DMS153 treated with DMSO at 0.1 percent for 48 hours (cell line): ENCODE measurements at regions not wholly inside any gene's neighbourhood (a gene's known extent, or its start where the extent isn't known, plus 50 kb on each side); places are given as distances from the start of the nearest gene placed in this dataset.
"Not testable (repeated sequence)": the region's sequence is repeated elsewhere in the genome, so short reads cannot be mapped to it uniquely, and the experiment has no call there.

Experiments used
- DNase-seq: peaks from one replicate; lab custom pipeline; 2025; ENCODE audit not compliant: unreplicated experiment; lab: John Stamatoyannopoulos, UW

DNA sequence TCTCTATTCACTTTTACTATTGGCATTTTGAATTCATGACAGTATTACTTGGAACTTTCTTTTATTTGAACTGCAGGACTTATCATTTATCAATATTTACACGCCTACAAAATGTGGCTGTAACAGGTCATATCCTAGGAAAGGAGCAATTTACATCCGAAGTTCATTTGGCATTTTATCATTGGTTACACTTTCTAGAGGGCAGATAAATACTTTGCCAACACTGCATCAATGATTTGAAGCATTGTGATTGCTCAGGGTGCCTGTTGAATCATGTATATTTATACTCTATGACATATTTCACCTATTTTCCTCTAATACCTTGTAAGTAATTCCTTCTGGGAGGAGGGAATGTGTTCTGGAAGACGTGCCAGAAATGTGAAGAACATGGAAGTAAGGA, 136.7 kb downstream of the MID1IP1 start:
- no peak for DNase-seq

DNA sequence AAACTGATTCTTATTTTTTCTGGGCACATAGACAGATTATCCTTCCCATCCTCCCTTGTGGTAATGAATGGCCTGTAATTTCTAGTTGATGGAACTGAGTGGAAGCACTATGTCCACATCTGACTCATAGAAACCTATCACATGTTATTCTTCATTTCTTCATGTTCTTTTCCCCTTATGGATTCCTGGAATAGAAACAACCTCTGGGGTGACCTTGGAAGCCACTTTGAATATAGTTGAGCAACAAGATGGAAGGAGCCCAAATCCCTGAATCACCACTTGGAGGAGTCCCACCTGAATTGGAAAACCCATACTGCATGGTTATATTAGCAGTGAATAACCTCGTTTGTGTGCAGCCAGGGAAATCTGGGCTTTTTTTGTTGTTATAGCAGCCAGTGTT, 137.8 kb downstream of the MID1IP1 start:
- DNase-seq, result no peak

DNA sequence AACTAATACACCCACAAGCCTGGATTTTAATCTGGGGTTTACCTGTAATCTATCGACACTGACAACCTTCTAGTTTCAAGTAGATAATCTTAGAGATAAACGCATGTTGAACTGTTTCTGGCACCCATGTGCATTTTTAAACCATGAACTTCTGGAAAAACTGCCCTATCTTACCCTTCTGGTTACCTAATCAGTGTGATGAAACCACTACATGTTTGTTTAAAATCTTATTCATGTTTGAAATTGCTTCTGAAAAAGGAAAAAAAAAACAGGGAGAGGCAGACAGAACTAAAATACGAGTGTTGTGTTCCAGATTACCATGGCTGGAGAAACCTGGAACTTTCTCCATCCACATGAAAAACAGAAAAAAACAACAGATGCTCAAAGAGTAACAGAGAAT, 139.3 kb downstream of the MID1IP1 start:
- no peak for DNase-seq

- no peak for DNase-seq
Measured at GRCh38 chrX:38941675-38942074, 140.4 kb downstream of the MID1IP1 start.

GRCh38 chrX:38943120-38943519, 141.9 kb downstream of the MID1IP1 start:
- DNase-seq, result no peak

- DNase-seq, result no peak
Measured at GRCh38 chrX:38948046-38948445, 146.8 kb downstream of the MID1IP1 start.

- DNase-seq, result no peak
Measured at GRCh38 chrX:38954520-38954919, 153.3 kb downstream of the MID1IP1 start.

GRCh38 chrX:38959736-38960135, 158.5 kb downstream of the MID1IP1 start:
- DNase-seq, result no peak

- no peak for DNase-seq
Measured at GRCh38 chrX:38960137-38960536, 158.9 kb downstream of the MID1IP1 start.

DNA sequence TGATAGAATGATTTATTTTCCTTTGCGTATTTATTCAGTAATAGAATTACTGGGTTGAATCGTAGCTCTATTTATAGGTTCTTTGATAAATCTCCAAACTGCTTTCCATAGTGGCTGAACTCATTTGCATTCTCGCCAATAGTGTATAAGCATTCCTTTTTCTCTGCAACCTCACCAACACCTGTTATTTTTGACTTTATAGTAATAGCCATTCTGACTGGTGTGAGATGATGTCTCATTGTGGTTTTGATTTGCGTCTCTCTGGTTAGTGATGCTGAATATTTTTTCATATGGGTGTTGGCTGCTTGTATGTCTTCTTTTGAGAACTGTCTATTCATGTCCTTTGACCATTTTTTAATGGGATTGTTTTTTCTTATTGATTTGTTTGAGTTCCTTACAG, 160.7 kb downstream of the MID1IP1 start:
- DNase-seq, result no peak

- not testable (repeated sequence) for DNase-seq
Measured at GRCh38 chrX:38963244-38963643, 162.0 kb downstream of the MID1IP1 start.

DNA sequence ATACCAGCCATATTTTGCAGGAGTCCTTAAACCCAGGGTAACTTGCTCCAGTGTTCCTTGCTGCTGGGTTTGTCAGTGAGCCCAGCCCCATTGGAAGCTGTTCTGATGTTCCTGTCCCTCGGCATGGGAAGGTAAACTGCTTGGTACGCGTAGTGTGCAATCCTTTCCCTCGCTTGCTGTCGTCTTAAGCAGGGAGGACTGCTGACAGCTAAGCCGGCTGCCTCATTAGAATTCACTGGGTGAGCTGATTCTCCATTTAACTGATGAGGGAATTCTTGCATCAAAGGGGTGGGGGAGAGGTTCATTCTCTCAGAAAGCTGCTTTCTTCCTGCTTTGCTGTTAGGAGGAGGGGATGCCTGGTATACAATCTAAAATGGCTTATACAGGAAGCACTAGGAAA, 164.6 kb downstream of the MID1IP1 start:
- DNase-seq, result no peak

DNA sequence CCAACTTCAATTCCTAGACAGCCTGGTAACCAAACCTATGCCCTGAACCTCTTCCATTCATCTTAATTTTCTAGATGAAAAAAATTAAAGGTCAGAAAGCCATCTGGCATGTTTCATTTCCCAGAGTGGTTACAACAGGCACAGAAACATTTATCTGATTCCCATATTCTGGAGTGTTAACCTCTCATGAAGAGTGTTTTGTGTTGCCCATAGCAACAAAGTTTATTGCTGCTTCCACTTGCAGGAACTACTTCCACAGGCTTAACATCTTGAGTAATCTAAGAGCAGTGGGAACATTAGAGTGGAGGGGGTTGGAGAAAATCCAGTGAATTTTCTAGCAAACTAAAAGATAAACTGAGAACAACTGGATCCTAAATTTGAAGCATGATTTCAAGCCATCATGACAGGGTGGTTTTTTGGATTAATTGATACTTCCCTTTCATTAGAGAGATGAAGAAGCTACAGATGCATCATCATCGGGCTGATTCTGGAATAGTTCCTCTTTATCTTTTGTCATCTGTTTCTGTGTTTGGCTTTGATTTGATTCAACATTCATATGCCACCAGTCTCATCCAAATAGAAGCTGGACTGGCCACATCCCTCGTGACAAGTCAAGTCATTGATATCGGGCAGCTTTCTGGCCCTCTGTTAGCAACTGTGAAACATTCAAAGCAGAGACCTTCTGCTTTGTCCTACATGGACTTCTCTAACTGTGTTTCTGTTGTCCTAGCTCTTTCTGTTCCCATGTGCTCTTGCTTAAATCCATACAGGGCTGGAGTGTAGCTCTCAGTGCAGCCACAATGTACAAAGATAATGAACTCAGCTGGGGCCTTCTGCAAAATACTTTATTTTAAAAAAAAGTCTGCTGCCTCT, 167.3 kb downstream of the MID1IP1 start:
- DNase-seq, result no peak

DNA sequence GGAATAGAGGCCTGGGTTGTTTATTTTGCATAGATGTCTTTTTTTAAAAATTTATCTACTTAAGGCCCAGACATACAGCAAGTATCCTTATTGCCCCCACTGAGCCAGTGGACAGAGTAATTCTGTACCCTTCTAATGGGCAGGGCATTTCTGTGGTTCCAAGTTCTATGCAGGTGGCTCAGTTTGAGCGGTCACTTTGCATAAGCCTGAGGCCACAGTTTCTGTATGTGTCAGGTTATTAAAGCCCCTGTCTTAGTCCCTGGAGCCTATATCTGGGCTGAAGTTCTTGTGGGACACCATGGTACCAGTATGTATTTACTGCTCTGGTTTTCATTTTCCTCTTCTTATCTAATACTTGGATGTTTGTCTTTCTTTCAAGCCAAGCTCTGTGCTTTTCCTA, 168.8 kb downstream of the MID1IP1 start:
- no peak for DNase-seq

GRCh38 chrX:38970845-38971244, 169.6 kb downstream of the MID1IP1 start:
- DNase-seq, result no peak

DNA sequence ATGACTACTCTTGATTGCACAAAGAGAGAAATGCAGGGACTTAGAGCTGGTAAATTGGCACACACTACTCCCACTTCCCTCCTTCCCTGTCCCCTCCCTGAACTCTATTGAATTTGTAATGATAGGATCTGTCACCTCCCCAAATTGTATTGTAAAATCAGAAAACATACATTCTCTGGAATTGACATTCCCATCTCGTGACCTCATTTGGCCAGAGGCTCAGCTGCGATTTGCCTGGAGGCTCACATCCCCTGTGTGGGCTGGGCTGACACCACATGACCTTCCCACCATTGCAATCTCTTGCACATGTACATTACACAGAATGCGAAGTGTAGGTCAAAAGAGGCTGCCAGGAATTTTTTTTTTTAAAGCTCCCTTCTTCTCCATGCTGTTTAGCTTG, 172.1 kb downstream of the MID1IP1 start:
- no peak for DNase-seq

DNA sequence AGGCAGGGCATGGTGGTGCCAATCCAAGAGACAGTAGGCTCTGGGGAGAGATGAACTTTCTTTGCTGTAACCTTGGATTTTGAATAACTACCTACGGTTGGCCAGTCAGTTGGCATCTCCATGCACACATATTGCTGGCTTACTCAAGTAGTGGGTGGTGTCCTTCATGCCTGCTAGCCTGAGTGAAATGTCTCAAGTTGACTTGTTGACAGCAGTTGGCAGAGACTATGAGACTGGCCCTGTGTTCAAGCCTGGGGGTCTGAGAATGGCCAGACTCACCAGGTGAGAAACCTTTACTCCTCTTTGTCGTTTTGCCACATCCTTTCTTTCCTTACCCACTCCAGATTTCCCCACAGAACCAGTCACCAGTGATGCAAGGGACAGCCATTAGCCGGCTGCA, 173.3 kb downstream of the MID1IP1 start:
- DNase-seq, result no peak

- DNase-seq, result no peak
Measured at GRCh38 chrX:38975368-38975942, 174.2 kb downstream of the MID1IP1 start.

- no peak for DNase-seq
Measured at GRCh38 chrX:38982370-38982769, 181.1 kb downstream of the MID1IP1 start.

DNA sequence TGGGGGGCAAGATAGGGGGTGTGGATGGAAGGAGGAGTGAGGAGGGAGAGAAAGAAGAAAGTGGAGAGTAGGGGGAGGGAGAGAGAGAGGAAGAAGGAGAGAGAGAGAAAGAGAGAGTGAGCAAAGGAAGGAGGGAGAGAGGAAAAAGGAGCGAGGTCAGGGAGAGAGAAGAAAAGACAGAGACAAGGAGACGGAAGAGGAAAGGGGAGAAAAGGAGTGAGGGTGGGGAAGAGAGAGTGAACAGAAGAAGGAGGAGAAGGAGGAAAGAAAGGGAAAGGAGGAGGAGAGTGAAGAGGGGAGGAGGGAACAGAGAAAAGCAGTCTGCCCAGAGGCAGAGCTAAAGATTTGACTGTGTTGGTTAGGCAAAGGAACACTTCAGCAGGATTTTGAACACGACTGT, 181.6 kb downstream of the MID1IP1 start:
- no peak for DNase-seq

- peak; percentile 2 for DNase-seq
Measured at GRCh38 chrX:38985375-38985774, 184.1 kb downstream of the MID1IP1 start.

- DNase-seq, result no peak
Measured at GRCh38 chrX:38985945-38986344, 184.7 kb downstream of the MID1IP1 start.

DNA sequence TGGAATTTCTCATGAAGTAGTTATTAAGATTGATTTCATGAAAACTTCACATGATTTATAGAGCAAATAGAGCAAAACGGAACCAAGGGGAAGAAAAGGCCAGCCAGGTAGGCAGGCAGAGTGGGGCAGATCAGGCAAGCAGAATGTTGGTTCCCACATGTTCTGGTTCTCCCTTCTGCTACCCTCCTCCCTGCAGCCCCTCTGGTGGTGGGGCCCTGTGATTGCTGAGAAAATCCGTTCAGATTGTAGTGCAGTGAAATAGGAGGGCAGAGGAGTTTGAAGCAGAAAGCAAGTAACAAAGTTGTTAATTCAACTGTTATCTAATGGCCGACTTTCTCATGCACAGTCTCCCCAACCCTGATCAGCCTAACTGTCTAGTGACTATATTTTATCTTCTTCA, 185.3 kb downstream of the MID1IP1 start:
- DNase-seq, result no peak
